Gastrocnemius medialis (tissue), 4 donors: ENCODE measurements at regions not wholly inside any gene's neighbourhood (a gene's known extent, or its start where the extent isn't known, plus 50 kb on each side); places are given as distances from the start of the nearest gene placed in this dataset.

Experiments
- POLR2A ChIP-seq, 2 donors: fragments of 450-650 bp; IDR thresholded peaks; one replicate each; pipeline ENCODE4 v1.6.1; 2017; ENCODE audit warnings: antibody characterized with exemption in 2 of 2, mild to moderate bottlenecking in 2 of 2, moderate library complexity in 2 of 2
- TF ChIP-seq, protein P1 (sequence below), 5 experiments: fragments of 450-650 bp in 3 of 5; fragments of 200-600 bp in 2 of 5; sonication (generic) in 2 of 5; IDR thresholded peaks in 4 of 5; conservative IDR thresholded peaks in 1 of 5; 1 replicate in 4 of 5; 2 replicates in 1 of 5; pipeline ENCODE4 v1.5.1; 2016 to 2019; ENCODE audit warnings: antibody characterized with exemption in 5 of 5, mild to moderate bottlenecking in 3 of 5, moderate library complexity in 3 of 5

DNA sequence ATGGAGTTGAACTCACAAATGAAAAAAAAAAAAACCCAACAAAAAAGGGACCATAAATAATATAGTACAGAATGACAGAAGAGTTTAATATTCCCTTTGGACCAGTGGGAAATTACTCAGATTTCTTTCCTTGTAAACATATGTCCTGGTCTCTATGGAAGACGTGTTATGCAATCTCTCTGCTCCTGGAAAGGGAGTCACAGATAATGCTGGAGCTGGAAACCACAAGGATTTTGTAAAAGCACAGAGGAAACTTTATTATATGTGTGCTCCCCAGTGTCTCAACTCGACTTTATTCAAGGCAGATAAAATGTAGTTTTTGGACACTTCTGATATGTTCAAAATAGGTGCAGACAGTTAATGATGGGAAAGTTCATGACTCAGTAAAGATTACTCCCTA, 88.1 kb upstream of the ZFP64 start:
- TF ChIP-seq, protein P1, sequence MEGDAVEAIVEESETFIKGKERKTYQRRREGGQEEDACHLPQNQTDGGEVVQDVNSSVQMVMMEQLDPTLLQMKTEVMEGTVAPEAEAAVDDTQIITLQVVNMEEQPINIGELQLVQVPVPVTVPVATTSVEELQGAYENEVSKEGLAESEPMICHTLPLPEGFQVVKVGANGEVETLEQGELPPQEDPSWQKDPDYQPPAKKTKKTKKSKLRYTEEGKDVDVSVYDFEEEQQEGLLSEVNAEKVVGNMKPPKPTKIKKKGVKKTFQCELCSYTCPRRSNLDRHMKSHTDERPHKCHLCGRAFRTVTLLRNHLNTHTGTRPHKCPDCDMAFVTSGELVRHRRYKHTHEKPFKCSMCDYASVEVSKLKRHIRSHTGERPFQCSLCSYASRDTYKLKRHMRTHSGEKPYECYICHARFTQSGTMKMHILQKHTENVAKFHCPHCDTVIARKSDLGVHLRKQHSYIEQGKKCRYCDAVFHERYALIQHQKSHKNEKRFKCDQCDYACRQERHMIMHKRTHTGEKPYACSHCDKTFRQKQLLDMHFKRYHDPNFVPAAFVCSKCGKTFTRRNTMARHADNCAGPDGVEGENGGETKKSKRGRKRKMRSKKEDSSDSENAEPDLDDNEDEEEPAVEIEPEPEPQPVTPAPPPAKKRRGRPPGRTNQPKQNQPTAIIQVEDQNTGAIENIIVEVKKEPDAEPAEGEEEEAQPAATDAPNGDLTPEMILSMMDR (IDR thresholded peaks at IDR 0.05 in 4 of 5, conservative IDR thresholded peaks at IDR 0.05 in 1 of 5), result no peak
- TF ChIP-seq POLR2A (IDR thresholded peaks at IDR 0.05), result no peak
